T1000 (cell line): ENCODE measurements at regions not wholly inside any gene's neighbourhood (a gene's known extent, or its start where the extent isn't known, plus 50 kb on each side); places are given as distances from the start of the nearest gene placed in this dataset.

Experiments used
- DNase-seq: peaks from one replicate; lab custom pipeline; 2025; ENCODE audit warnings: mixed read lengths; lab: John Stamatoyannopoulos, UW

DNA sequence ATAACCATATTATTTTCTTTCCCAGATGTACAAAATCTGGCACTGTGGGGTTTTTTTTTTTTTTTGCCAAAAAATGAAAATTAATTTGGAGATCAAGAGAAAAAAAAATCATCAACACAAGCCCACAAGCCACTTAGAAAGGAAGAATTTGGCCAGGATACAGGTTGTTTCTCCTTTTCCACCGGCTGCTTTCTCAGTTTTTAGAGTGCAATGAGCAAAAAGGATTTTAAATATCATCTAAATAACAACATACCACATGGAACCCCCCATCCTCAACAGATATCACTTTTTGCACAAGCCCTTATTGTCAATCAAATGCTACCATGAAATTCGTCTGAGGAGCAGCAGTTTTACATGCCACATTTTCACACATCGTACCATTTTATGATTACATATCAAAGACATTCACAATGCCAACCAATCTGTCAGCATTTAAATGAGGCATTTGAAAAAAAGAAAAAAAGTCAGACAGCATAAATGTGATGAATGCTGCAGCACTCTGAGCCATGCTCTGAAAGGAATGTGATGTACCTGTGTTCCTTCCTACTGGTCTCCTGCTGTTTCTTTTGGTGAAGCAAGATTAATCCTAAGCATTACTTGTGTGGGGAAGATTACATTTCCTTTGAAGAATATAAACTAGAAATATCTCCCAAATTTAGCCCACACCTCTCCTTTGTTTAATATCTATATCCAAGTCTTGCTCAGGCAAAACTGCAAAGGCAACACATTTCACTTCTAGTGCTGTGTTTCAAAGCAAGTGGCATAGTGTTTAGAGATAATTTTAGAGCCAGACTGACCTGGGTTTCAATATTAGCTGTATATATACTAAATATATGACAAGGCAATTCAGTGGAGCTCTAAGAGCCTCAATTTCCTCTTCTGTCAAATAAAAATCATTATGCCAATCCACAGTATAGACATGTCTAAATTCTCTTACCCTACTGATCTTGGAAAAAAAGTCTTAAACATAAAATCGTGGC lies 391.3 kb downstream of the CMPK2 start:
- DNase-seq = no peak

DNA sequence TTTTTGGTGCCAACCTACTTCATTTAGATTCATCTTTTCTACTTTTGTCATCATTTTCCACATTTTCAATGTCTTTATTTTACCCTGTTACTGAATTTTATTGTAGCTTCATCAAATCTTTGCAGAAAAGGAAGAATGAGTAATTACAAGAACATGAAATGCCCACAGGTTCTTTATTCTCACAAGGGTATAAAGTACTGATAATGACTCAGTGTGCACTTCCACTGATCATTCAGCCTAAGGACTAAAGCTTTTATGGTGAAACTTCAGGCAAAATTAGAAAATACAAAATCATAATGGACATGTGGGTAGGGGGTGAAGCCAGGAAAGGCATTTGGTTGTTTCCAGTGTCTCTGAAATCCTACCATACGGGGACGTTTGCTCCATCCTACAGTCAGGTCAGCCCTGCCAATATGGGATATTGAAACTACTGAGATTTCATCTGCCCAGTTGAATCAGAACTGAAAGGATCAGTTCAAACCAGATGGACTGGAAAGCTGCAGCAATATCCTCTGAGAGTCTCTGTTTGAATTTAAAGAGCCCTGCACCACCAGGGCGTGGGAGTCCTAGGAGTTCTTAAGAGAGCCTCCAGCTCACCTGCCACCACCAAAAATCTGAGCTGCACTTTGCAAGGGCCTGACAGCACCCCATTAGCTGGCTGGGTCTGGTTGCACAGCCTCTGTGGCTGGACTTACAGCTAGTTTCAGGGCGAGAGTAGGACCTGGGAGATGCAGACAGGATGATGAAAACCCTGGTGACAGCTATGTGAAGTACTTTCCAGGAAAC lies 390.4 kb downstream of the CMPK2 start:
- DNase-seq = no peak

DNA sequence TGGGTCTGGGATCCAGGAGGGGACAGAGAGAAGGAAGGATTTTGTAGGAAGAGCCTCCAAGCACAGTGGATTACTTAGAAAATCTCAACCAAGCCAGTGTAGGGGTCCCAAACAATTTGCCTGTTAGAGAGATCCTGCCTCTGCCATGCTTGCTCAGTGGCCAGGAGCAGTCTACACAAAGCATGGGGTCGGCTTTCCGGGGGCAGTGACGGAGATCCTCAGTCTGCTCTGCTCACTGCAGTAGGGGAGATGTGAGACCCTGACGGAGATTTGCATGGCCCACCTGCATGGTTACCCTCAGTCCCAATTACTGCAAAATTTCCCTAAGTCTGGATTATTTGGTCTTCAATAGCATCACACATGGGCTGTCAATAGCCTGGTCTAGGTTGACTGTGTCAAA lies 385.2 kb downstream of the CMPK2 start:
- no peak for DNase-seq

DNA sequence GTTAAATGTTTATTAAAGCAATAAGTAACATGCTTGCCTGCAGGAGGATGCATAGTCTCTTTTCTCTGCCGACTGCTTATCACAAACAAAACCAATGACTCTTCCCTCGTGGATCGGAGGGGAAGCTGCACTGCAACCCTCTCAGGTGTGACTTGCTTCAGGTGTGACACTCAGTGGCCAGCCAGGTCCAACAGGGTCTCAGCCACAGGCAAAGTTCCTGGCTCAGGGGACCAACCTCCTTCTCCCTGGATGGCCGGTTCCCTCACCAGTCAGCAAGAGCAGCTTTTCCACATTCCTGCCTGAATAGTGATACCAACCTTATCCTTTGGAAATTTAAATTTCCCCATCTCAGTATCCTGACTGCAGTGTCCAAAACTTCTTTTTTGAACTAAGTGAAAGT lies 383.5 kb downstream of the CMPK2 start:
- DNase-seq = no peak

DNA sequence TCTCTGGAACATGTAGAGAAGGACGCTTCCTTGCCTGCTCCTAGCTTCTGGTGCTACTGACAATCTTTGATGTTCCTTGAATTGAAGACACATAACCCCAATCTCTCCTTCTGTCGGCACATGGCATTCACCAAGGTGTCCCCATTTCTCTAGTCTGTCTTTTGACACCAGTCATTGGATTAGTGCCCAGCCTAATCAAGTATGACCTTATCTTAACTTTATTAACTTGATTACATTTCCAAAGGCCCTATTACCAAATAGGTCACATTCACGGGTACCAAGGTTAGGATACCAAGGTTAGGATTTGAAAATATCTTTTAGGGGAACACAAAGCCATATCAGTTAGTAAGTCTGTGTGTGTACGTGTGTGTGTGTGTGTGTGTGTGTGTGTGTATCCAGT lies 377.9 kb downstream of the CMPK2 start:
- DNase-seq = no peak

DNA sequence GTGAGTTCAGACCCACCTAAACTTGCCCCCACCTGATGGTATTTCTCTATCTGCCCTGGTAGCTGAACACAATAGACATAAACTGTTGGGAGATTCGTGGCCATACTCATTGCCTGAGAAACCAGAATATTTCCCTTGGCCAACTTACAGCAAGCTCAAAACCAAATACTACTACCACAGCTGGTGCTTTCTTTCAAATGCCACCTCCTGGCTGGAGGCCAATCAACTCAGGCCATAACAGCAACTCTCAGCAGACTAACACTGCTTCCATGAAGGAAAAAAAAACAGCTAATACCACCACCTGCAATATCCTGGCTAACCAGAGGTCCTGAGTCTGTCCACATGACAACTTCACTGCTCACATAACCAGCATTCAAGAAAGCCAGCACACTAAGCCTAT lies 373.1 kb downstream of the CMPK2 start:
- DNase-seq = no peak

DNA sequence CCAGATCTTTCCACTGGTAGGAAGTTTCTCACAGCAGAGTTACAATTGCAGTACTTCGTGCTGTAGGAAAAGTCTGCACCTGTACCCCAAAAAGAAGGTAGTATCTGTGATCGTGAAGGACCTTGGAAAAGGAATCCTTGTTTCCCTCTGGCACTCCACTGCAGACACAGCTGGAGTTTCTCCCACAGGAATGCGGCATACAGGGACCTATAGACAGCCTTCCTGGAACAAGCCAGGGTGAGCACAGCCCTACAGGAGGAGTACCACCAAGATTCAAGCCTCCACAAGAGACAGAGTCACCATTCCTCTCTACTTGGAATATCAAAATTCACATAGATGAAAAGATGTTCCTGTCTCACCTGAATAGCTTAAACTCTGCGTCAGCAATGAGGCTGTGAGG lies 372.4 kb downstream of the CMPK2 start:
- no peak for DNase-seq

DNA sequence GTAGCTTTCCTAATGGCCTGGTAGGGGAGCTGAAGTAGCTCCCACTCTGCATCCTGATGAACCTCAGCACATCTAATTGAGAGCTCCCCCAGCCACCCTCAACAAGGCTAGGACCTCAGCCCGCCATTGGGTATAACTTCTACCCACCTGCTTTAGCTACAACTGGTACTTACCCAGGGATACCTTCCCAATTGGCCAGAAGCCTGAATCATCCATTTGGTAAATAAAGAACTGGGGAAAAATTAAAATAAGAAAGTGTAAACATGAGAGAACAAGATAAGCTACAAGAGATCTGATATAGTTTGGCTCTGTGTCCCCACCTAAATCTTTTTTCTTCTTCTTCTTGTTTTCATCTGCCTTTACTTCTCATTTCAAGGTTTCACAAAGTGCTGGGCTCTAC lies 372.0 kb downstream of the CMPK2 start:
- DNase-seq = no peak

DNA sequence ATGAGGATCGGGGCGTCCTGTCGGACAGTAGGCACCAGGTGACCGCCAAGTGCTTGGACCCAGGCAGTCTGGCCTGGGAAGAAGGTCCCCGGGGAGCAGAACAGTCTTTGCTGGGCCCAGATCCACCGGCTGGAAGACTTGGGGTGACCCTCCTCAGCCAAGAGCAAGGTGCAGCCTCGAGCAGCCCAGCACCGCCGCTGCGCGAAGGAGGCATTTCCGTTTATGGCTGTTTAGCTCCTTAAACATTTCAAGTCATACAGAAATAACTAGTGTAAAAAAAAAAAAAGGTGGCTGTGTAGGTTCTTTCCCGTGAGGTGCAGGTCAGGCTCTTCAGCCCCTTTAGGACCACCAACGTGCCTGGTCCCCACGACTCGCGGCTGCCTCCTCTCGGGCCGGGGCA lies 370.2 kb downstream of the CMPK2 start:
- no peak for DNase-seq

DNA sequence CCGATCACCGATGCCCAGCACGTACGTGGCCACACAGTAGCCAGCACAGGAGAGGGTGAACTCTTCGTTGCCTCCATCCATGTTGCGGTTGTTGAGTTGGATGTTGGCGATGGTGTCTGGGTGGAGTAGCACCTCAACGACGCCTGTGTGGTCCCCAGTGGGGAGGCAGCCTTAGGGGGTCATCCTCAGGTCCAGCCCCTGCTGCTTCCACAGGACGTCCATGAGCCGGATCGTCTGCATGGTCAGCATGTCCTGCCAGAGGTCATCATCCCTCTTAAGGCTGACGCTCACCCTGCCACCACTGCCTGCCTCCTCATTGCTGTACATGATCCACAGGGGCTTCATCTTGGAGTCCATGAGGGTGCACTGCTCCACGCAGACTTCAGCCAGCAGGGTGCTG lies 369.3 kb downstream of the CMPK2 start:
- DNase-seq = no peak

DNA sequence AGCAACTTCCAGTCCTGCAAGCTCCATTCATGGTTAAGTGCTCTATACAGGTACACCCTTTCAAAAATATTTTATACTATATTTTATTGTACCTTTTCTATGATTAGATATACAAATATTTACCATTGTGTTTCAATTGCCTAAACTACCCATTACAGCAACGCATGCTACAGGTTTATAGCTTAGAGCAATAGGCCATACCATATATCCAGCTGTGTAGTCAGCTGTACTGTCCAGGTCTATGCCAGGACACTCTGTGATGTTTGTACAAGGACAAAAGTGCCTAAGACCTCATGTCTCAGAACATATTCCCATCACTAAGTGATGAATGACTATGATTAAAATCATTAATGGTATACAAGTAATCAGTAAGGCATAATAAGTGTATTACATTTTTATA lies 368.7 kb downstream of the CMPK2 start:
- no peak for DNase-seq

DNA sequence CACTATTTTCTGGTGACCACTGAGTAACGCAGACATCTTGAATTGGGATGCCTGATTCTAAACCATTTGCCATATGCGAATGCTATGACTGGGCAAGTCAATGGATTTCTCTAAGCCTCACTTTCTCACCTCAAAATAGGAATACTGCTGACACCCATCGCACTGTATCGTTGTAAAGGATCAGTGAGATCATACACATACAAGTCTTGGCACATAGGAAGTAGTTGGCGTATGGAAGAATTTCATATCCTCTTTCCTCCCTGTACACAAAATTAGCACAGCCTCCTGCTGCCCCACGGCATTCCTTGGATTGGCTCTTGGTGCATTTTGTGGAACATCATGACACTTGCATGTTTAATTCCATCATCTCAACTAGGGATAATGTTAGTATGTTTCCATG lies 366.9 kb downstream of the CMPK2 start:
- no peak for DNase-seq

DNA sequence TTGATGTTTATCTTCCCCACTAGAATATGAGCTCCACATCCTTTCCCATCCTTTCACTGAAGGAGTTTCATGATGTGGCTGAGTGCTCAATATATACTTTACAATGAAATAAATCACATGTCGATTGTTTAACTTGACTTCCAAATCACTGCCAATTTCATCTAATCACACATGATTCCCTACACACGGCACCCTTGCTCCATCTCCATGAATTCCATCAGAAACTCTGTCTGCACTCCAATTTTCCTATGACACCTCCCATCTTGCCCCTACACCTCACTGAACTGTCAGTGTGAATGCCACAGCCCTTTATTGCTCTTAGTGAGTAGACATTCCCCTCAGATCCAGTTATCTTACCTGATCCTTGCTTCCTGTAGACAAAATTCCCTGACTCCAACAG lies 366.0 kb downstream of the CMPK2 start:
- DNase-seq = no peak

DNA sequence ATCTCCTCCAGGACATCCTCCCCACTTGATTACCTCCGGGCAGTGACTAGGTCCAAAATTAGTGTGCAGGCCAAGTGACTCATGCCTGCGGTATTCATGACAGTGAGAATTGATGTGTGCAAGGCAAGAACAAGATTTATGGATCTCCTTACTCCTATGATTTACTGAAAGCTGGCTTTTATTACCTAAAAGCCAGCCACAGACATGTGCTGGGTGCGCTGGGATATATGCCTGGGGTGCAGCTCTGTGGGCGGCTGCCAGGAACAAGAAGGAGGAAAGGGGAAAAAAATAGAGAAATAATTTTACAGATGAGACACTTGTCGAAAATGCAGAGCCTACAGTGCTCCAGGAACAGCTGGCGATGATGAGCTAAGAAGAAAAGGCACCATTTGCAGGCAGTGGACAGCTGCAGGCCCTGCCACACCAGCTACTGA lies 359.3 kb downstream of the CMPK2 start:
- DNase-seq = peak; percentile 82

DNA sequence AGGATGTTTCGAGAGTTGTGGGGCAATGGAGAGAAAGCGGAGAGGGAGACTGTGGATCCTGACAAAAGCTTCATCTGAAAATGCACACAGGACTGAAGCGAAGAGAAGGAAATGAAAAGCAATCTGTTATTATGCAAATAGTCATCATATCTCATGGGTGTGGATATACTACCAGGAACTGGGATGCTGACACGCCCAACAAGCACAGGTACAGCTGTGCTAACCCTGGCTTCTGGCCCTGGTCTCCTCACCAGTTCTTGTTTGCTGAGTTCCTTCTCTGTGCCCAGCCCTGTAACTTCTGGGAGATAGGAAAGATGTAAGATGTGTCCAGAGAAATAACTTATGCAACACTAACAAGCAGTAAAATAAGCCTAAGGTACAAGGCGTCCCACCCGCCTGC lies 358.8 kb downstream of the CMPK2 start:
- DNase-seq = no peak

DNA sequence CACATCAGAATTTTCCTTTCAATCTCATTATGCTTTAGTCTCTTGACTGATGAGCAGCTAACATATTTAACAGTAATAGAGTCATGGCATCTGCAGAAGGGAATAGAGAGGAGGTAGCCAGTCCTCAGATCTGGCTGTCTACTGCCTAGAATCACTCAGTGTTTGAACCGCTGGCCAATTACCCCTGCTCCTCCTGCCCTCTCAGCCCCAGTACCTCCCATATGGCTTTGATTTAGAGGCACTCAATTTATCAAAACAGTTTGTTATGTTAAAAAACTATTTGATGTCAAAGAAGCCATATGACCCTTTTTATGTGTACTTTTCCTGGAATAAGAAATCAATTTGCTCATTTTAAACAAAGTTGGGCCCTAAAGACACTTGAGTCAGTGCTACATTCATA lies 355.2 kb downstream of the CMPK2 start:
- no peak for DNase-seq

DNA sequence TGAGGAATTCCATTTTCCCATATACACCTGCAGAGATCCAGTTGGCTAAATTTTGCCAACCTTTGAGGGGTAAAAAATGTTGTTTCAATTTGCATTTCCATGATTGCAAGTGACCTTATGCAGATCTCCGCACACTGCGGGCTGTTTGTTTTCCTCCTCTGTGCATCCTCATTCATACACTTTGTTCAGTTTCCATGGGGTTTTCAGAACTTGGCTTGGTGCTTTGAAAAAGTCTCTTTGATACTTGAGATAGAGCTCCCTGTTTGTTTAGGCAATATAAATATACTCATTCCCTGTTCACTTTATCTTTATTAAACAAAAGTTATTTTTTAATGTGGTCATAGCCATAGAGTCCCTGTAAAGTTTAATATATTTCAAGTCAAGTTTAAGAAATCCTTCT lies 353.1 kb downstream of the CMPK2 start:
- DNase-seq = no peak

DNA sequence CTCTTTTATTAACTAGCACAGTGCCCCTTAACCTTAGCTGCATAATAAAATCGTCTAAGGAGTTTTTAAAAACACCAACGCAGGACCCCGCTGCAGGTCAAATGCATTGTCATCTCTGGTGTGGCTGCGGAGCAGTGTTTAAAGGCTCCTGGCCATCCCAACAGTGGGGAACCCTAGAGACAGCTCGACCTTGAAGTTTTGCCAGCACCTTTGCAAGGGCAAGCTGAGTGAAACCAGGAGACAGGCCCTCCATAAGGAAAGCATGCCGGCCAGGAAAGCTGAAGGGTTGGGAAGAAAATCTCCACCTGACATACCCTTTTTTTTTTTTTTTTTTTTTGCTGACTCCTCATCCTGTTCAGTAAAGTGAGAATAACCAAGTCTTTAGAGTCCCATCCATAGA lies 349.0 kb downstream of the CMPK2 start:
- DNase-seq = no peak

DNA sequence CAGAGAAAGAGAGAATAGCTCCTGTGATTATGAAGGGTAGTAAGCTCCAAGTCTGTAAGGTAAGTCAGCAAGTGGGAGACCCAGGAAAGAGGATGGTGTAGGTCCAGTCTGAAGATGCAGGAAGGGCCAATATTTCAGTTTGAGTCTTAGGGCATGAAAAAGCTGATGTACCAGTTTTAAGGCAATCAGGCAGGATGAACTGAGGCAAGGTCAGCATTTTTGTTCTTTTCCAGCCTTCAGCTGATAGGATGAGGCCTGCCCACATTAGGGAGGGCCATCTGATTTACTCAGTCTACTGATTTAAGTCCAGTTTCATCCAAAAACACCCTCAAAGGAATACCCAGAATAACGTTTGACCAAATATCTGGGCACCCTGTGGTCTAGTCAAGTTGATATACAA lies 347.3 kb downstream of the CMPK2 start:
- DNase-seq = no peak

DNA sequence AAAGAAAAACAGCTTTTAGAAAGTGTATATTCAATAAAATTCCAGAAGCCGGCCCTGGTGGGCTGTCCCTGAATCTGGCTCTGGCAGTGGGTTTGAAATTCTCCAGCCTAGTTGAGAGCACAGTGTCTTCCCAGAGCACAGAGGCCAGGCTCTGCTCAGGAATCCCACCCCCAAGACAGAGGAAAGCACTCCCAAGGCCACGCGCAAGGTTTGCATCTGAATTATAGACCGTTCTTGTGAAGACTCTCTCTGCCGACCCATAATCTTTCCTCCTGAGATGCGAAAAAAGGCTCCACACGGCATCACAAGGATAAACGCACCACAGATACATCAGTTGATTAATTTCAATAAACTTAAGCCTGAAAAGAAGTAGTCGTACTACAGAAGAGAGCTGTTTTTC lies 342.2 kb downstream of the CMPK2 start:
- DNase-seq = no peak

DNA sequence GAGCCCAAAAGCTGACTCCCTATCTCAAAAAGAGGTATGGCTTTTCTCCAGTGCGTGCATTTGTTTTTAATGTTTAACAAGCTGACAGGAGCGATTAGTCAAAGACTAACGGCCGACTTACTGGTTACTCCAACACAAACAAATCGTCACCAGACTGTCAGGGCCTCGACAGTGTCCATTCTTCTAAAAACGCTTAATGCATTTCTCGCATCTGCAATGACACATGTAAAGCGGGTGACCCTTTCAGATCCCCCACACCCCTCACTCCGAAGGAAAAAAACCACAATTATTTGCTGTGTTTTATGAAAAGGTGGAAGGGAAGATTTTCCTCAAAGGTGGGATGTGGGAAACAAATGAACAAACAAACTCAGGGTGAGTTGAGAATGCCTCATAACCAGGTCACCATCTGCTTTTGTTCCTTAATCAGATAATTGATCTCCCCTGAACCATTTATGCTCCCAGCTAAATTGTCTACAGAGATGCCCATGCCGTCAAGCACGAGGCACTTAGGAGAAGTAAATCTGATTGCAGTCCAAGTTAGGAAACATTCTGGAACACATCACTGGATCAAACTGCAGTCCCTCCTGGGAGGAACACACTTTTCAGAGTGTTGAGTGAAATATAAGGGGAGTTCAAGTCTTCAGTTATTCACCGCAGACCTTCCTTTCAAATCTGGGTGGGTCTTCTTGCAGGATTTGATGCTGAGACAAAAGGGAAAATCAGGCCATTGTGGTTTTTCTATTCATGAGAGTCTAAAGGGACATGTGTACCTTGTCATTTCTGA lies 340.8 kb downstream of the CMPK2 start:
- no peak for DNase-seq

DNA sequence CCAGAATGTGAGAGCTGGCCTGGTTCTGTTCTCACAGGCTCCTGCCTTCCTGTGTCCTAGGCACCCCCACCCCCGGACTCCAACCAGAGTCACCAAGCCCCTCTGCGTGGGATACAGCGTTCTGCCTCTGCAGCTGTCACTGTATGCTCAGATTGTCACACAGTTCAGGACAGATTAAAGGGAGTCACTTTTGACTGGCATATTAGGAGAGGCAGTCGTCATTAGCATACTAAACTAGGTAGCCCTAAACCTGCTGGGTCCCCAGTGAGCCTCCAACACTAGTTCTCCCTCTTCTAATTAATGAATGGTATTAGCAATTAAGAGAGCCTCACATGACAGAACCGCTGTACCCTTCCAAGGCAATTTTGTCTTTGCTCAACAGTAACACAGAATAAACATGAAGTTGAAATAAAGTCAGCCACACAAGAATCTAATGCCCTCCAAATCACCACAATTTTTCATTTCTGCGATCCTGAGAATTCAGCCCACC lies 340.2 kb downstream of the CMPK2 start:
- no peak for DNase-seq
